HG03159 (cell line): ENCODE measurements at regions not wholly inside any gene's neighbourhood (a gene's known extent, or its start where the extent isn't known, plus 50 kb on each side); places are given as distances from the start of the nearest gene placed in this dataset.

Experiments
- ATAC-seq: cut with Tn5 transposase; IDR thresholded peaks from one replicate; pipeline ENCODE4 v1.9.1; 2021; ENCODE audit warnings: mild to moderate bottlenecking, moderate library complexity; ENCODE audit not compliant: unreplicated experiment

DNA sequence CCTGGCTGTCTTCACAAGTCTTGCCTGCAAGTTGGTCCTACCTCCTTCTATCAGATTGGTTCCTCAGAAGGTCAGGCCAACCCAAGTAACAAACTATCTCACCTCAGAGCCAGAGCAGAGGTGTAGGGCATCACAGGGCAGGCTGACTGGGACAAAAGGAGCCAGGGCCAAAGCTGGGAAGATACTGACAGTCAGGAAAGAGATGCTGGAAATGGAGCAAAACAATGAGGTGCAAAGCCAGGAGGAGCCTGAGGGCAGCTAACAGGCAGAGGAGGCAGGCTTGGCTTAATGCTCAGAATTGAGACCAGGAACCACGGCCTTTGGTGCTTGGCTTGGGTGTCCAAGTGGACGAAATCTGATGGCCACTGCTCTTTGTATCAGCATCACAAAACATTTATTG is 68.4 kb upstream of the PNMA1 start:
- ATAC-seq, result no peak

DNA sequence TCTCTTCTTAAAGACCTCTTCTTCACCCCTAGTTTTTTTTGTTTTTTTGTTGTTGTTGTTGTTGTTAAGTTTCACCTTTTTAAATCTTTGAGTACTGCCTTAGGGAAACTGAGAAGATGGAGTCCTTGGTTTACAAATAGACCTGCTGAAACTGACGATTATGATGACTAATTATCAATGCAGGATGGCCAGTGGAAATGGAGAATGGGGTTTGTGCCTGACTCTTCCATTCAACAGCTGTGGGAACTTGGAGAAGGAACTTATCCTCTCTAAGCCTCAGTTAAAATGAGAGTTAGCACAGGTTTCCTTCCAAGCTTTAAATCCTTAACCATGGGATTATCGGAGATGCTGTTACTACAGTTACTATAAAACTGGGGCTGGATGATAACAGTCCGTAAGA is 66.7 kb upstream of the PNMA1 start:
- ATAC-seq, result no peak

DNA sequence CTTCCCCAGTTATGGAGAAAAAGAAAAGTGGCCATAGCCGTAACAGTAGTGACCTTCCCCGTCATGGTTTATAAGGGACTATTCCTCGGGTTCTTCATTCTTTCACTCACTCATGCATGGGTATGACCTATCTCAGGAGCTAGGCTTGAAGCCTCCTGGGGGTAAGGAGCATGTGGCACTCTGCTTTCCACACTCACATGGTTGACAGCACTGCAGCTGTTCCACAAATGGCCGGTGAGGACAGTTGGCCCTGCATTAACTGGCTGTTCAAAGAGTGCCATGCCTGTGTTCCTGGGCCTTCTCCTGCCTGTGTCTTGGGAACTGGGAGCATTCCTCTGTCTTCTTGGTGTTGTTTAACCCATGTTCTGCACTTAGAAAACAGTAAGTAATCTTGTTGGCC is 66.2 kb upstream of the PNMA1 start:
- ATAC-seq, result no peak

DNA sequence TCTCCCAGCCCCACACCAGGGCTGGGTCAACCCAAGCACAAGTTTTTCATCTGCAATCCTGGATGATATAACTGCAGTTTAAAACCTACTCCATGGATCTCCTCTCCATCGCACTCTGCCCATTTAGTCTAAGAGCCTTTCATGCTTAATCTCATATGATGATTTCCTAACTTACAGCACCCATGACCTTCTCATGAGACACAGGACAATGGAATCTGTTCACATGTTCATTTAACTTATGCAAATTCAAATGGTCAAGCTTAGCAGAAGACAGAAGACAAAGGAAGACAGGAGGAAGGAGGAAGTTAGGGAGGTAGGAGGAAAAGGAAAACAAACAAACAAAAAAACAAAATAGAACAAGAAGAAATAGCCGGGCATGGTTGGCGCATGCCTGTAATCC is 64.6 kb upstream of the PNMA1 start:
- ATAC-seq, result no peak

DNA sequence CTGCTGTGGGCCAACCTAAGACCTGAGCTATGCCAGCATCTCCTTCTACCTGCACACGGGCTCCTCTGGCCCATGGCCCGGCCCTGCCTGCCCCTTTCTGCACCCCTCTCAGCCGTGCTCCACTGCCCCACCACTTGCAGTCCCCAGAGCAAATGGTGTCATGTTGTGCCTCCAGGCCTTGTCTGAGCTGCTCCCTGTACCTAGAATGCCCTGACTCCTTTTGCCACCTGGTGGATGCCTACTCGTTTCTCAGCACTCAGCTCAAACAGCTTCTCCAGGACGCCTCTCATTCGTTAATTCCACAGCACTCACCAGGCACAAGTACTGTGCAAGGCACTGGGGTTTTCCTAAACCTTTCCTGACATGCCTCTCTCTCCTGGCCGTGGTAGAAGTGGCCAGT is 63.2 kb upstream of the PNMA1 start:
- no peak for ATAC-seq

DNA sequence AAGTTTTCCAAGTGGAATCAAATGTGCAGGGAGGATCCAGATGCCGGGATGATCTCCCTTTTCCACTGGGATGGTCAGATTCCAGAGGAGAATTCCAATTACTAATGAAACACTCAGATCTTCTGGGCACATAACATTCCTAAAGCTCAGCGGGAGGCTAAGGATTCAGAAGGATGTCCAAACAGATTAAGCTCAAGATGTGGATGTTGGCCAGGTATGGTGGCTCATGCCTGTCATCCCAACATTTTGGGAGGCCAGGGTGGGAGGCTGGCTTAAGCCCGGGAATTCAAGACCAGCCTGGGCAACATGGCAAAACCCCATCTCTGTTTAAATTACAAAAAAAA is 62.0 kb upstream of the PNMA1 start:
- no peak for ATAC-seq

DNA sequence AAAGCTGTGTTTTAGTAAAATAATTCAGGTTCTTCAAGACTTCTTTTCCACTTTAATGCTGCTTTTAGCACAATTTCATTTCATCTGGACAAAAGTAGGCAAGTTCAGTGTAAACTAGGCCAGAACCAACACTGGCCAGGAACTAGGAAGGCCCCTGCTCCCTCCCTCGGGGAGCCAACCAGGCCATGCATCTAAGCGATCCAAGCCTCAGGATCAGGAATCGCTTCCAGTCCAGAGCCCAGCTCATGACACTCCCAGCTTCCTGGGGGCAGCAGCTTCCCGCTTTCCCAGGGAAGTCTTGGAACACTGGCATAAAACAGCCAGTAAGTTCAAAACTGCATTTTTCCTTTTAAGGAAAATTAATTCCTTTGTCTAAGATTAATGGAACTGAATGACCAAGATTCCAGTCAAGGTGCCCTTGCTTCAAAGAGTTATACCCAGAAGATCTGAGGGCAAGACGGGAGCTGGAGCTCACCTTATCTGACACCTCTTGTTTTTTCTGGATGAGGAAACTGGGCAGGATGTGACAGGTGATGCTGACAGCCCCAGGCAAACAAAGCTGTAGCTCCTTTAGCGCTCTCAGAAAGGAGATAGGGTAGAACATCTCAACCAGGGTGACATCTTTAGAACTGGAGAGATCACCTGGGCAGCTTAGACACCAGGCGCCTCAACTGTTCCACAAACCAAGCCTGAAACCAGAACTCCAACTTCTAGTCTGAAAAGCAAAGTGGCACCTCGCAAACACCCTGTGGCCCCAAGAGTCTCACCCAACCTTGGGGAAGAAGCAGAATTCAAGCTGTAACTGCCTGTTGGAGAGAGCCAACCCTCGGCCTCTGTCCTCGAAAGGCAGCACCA is 61.4 kb upstream of the PNMA1 start:
- no peak for ATAC-seq

DNA sequence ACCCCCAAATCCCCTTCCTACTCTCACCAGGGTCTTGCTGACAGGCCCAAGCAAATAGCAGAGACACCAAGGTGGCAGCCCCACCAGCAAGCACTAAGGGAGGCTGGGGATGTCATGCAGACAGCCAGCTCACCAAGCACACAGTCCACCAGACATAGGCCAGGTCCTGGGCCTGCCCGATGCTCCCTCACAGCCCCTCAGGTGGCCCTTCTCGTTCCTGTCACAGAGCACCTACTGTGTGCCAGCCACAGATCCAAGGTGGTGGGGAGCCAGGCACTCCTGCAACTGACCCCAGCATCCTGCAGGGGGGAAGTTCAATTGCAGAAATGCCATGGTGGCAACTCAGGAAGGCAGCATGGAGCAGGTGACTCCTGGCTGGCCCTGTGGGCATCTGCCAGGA is 60.5 kb upstream of the PNMA1 start:
- no peak for ATAC-seq

DNA sequence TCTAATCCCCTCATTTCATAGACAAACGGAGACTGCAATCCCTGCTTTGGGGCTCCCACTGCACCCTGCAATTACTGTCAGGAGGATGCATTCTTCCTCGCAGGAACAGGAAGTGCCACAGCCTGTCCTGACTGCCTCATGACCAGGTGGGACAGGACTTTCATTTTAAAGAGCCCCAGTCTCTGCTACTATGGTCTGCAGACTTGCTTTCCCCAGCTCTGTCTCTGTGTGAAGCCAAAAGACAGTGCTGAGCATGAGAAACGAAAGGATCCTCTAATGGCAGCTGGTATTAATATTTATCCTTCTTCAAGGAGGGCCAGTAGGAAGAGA is 60.0 kb upstream of the PNMA1 start:
- ATAC-seq, result no peak

DNA sequence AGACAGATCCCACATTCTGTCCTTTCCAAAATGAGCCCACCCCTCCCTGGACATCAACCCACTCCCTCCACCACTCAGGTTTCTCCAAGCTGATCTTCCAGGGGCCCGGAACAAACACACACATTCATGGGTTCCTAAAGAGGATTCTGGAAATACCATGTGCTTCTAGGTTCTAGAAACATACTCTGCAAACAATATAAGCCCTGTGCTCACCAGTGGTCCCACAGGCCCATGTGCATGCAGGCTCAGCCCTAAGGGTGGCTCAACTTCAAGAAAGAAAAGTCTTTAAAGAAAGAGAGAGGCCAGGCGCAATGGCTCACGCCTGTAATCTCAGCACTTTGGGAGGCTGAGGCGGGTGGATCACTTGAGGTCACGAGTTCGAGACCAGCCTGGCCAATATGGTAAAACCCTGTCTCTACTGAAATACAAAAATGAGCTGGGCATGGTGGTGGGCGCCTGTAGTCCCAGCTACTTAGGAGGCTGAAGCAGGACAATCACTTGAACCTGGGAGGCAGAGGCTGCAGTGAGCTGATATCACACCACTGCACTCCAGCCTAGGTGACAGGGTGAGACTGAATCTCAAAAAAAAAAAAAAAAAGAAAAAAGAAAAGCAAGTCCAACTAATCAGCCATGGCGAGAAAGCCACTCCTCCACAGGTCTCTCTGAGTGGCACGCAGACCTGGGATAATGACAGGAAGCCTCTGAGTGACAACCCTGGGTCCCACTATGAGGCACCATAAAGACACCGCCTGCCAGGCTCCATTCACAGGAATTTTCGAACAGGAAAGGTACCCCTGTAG is 59.5 kb upstream of the PNMA1 start:
- no peak for ATAC-seq

DNA sequence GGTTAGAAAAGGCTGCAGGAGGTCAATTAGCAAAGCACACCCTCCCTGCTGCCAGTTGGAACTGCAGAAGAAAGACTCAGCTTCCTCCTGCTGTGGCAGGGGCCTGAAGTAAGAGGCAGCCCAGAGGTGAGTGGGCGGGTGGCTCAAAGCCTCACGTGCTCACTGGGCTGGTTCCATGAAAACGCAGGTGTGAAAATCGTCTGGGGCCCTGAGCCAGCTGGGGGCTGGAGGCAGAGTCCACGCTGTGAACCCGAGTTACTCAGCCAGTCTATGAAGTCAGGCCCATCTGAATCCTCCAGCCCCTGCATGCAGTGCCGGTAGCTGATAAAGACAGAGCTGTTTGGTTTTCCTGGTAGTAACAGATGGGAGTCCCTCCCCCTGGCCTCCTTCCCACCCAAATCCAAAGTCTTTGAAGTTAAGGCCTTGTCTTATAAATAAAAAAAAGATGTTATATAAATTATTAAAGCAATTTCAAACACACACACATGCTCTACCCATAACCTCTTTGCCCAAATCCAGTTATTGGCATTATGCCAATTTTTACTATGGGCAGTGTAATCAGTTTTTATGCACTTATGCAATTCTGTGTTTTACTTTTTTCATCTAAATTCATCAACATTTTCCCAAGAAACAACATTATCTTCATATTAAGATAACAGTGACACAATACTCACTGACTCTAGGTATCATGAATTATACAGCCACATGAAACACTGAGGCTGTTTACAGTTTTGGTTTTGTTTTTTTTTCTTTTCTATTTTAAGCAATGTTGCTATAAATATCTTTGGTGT is 57.9 kb upstream of the PNMA1 start:
- peak; percentile 48 for ATAC-seq

DNA sequence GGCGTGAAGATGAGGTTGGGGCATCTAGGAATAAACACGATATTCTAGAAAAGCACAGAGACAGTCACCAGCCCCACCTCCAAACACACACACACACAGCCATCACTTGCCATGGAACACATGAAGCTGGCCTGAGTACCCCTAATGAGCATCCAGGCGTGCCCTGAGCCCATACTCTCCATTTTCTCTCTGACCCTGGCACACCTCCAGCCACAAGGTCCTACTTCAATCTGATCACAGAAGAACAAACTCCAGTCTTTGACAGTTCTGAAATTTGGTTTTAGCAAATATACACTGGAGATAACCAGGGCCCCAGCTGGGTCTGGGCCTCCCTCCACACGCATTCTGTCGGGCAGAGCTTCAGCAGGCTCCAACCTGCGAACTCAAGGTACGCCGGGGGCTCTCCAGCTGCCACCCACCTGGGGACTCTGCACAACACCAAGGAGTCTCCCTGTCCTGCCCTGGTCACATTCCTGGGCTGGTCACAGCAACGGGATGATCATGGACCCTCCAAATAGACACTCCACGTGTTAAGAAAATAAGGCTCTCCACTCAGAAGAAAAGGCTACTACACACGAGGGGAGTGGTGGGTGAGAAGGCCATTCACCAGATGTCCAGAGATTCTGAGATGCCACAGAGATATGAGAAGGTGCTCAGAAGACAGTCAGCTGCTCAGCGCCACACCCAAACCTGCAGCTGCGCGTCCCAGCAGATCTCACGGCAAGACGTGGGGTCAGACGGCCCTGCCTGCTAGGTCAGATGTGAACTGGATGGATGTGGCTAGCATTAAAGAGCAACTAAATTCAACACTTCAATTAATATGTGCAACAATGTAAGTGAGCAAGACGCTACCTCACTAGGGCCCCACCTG is 57.0 kb upstream of the PNMA1 start:
- peak; percentile 10 for ATAC-seq

DNA sequence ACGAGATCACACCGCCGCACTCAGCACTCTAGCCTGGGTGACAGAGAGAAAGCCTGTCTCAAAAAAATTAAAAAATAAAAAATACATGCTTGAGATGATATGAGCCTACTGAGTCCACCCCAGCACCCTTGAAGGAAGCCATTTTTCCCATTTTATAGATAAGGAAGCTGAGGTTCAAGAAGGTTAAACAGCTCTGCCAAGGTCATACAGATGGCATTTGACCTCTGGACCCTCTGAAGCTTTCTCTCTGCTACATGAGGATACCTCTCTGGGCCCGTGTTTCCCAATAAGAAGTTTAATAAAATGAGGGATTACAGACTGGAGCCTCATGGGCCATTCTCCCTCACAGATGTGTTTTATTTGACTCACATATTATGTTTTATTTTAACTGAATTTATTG is 53.9 kb upstream of the PNMA1 start:
- ATAC-seq, result no peak

DNA sequence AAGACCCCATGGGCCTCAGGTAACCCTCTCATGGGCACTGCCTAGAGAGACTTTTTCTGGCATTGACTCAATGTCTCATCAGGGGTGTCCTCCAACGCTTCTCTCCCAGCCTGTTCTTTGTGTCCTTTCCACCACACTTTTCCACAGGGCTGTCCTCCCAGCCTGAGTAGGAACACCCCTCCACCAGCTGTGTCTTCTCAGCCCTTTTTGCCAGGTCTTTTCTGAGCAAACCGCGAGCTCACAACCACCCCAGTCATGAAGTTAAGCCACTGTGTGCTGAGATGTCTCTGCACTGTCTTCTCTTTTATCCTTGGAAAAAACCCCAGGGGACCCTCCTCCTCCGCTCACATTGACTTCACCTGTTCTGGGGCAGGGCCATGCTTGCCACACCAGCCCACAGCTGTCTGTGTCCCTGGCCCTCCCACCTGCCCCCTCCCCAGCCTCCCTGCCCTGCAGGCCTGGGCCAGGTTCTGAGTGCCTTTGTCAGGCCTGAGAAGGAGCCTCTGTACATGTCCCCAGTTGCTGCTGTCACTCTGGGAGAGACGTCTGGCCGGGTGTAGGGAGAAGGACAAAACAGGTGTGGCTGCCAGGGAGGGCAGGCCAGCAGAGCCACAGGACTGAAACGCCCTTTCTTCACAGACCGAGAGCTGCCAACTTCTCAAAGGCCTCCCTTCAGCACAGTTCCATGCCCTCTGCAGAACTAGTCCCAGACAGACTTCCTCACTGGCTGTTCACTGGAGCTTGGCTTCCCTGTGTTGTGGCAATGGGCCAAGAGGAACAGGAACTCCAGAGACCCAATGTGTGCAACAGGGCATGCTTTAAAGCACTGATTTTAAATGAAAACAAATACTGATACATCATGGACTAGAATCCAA is 50.5 kb upstream of the PNMA1 start:
- ATAC-seq, result no peak
